Left ventricle myocardium inferior (tissue), 1 donor: ENCODE measurements at regions not wholly inside any gene's neighbourhood (a gene's known extent, or its start where the extent isn't known, plus 50 kb on each side); places are given as distances from the start of the nearest gene placed in this dataset.

Experiments
- DNase-seq: peaks from one replicate; pipeline ENCODE4 v3.0.0-alpha.2; 2020
- H3K27ac ChIP-seq: fragments of 200-600 bp; replicated peaks from 2 replicates; pipeline ENCODE4 v1.8.0; 2021
- H3K27me3 ChIP-seq: fragments of 200-600 bp; 2 replicates; pipeline ENCODE4 v1.8.0; 2021; ENCODE audit warnings: low read depth
- H3K36me3 ChIP-seq: fragments of 200-600 bp; 2 replicates; pipeline ENCODE4 v1.8.0; 2021
- H3K4me1 ChIP-seq: fragments of 200-600 bp; 2 replicates; pipeline ENCODE4 v1.8.0; 2021
- H3K4me3 ChIP-seq: fragments of 200-600 bp; 2 replicates; pipeline ENCODE4 v1.8.0; 2021; ENCODE audit warnings: mild to moderate bottlenecking, moderate library complexity
- H3K9me3 ChIP-seq: fragments of 200-600 bp; replicated peaks from 2 replicates; pipeline ENCODE4 v1.8.0; 2021
- CTCF ChIP-seq: fragments of 200-600 bp; IDR thresholded peaks from 2 replicates; pipeline ENCODE4 v1.8.0; 2021; ENCODE audit warnings: antibody characterized with exemption, mild to moderate bottlenecking, borderline replicate concordance
- intact Hi-C: fragments of 100-400 bp; cut with micrococcal nuclease; formaldehyde crosslinking; loops from one replicate; pipeline ENCODE4 v1.11.0; 2022
- donor health status: DM: no; HTN: yes; CAD: no; lungs with severe emphysema.

- DNase-seq: no peak
- Histone ChIP-seq H3K27ac (no peak overlapping the region), H3K9me3 (no peaks in the 10 kb centered on the region)
Observed at GRCh38 chrX:53817548-53817947, 131.0 kb upstream of the HUWE1 start.

GRCh38 chrX:53813670-53814440 is 127.3 kb upstream of the HUWE1 start:
- no peak for DNase-seq
- TF ChIP-seq CTCF: no peak

More at GRCh38 chrX:53817548-53817947, 131.0 kb upstream of the HUWE1 start:
- intact Hi-C loops: no loop called here
- Histone ChIP-seq H3K4me1 (no peaks in the 10 kb centered on the region), H3K27me3 (no peaks in the 10 kb centered on the region), H3K4me3 (no peak overlapping the region), H3K36me3 (no peaks in the 10 kb centered on the region)
- TF ChIP-seq CTCF: no peak

GRCh38 chrX:53798281-53798680 is 111.8 kb upstream of the HUWE1 start:
- no peak for TF ChIP-seq CTCF
- Histone ChIP-seq H3K4me1 (no peaks in the 10 kb centered on the region), H3K36me3 (no peaks in the 10 kb centered on the region), H3K9me3 (no peaks in the 10 kb centered on the region), H3K4me3 (no peak overlapping the region), H3K27ac (no peak overlapping the region), H3K27me3 (no peaks in the 10 kb centered on the region)
- intact Hi-C loops: no loop called here
- DNase-seq: no peak

More at GRCh38 chrX:53813670-53814440, 127.3 kb upstream of the HUWE1 start:
- intact Hi-C loops: no loop called here
- Histone ChIP-seq H3K9me3 (no peaks in the 10 kb centered on the region), H3K27ac (no peak overlapping the region), H3K36me3 (no peaks in the 10 kb centered on the region), H3K4me3 (no peak overlapping the region), H3K4me1 (no peaks in the 10 kb centered on the region), H3K27me3 (no peaks in the 10 kb centered on the region)

- H3K27me3 ChIP-seq: no peaks in the 10 kb centered on the region
- intact Hi-C loops: no loop called here
- TF ChIP-seq CTCF: no peak
- H3K9me3 ChIP-seq: no peaks in the 10 kb centered on the region
- H3K36me3 ChIP-seq: no peaks in the 10 kb centered on the region
- no peak for DNase-seq
- H3K4me1 ChIP-seq: no peaks in the 10 kb centered on the region
- H3K27ac ChIP-seq: no peak overlapping the region
- H3K4me3 ChIP-seq: no peak overlapping the region
Observed at GRCh38 chrX:53795576-53795975, 109.1 kb upstream of the HUWE1 start.

- no peaks in the 10 kb centered on the region for H3K4me1 ChIP-seq
- H3K36me3 ChIP-seq: no peaks in the 10 kb centered on the region
- DNase-seq: no peak
- no peak overlapping the region for H3K27ac ChIP-seq
- H3K27me3 ChIP-seq: no peaks in the 10 kb centered on the region
- H3K9me3 ChIP-seq: no peaks in the 10 kb centered on the region
- intact Hi-C loops: no loop called here
- H3K4me3 ChIP-seq: no peak overlapping the region
- no peak for TF ChIP-seq CTCF
Observed at GRCh38 chrX:53794181-53794580, 107.7 kb upstream of the HUWE1 start.
